Activated effector memory CD4-positive, alpha-beta T cell treated with Interleukin-2 at 50 U/mL for 16 hours (primary cell): ENCODE measurements at regions not wholly inside any gene's neighbourhood (a gene's known extent, or its start where the extent isn't known, plus 50 kb on each side); places are given as distances from the start of the nearest gene placed in this dataset.
A peak's percentile ranks its signal among the peaks of the same experiment; 100 is the strongest.
"Not testable (repeated sequence)": the region's sequence is repeated elsewhere in the genome, so short reads cannot be mapped to it uniquely, and the experiment has no call there.

ENCODE experiments used
- DNase-seq: peaks from one replicate; pipeline ENCODE4 v3.0.0-alpha.2; 2020

GRCh38 chr6:156687789-156688619 lies 89.2 kb upstream of the ARID1B start:
- DNase-seq: no peak

- peak; percentile 79 for DNase-seq
Measured at GRCh38 chr6:156686995-156687788, 90.0 kb upstream of the ARID1B start.

- DNase-seq: peak; percentile 29
Measured at GRCh38 chr6:156686301-156686994, 90.7 kb upstream of the ARID1B start.

- DNase-seq: no peak
Measured at GRCh38 chr6:156685823-156686222, 91.4 kb upstream of the ARID1B start.

GRCh38 chr6:156683821-156684220 lies 93.4 kb upstream of the ARID1B start:
- no peak for DNase-seq

- no peak for DNase-seq
Measured at GRCh38 chr6:156676721-156677120, 100.5 kb upstream of the ARID1B start.

GRCh38 chr6:156674197-156674596 lies 103.0 kb upstream of the ARID1B start:
- DNase-seq: no peak

GRCh38 chr6:156670097-156670496 lies 107.1 kb upstream of the ARID1B start:
- not testable (repeated sequence) for DNase-seq

GRCh38 chr6:156662025-156662445 lies 115.1 kb upstream of the ARID1B start:
- DNase-seq: no peak

GRCh38 chr6:156660389-156660788 lies 116.8 kb upstream of the ARID1B start:
- DNase-seq: no peak

GRCh38 chr6:156659822-156660198 lies 117.4 kb upstream of the ARID1B start:
- DNase-seq: no peak

- DNase-seq: no peak
Measured at GRCh38 chr6:156658966-156659821, 118.0 kb upstream of the ARID1B start.

- DNase-seq: no peak
Measured at GRCh38 chr6:156658186-156658965, 118.8 kb upstream of the ARID1B start.

GRCh38 chr6:156657296-156657695 lies 119.9 kb upstream of the ARID1B start:
- no peak for DNase-seq

- DNase-seq: no peak
Measured at GRCh38 chr6:156654919-156655918, 122.0 kb upstream of the ARID1B start.

GRCh38 chr6:156652231-156652750 lies 124.9 kb upstream of the ARID1B start:
- DNase-seq: no peak

GRCh38 chr6:156651486-156651885 lies 125.7 kb upstream of the ARID1B start:
- DNase-seq: no peak

- DNase-seq: no peak
Measured at GRCh38 chr6:156650896-156651390, 126.2 kb upstream of the ARID1B start.

- DNase-seq: no peak
Measured at GRCh38 chr6:156648616-156649015, 128.6 kb upstream of the ARID1B start.

GRCh38 chr6:156647991-156648390 lies 129.2 kb upstream of the ARID1B start:
- DNase-seq: no peak
